Glutamatergic neuron (in vitro differentiated cells): ENCODE measurements at regions not wholly inside any gene's neighbourhood (a gene's known extent, or its start where the extent isn't known, plus 50 kb on each side); places are given as distances from the start of the nearest gene placed in this dataset.

ENCODE experiments used
- DNase-seq: peaks from one replicate; pipeline ENCODE4 v3.0.0; 2022
- H3K27ac Mint-ChIP-seq: one replicate; pipeline ENCODE4 v1.8.0; 2020; ENCODE audit warnings: mild to moderate bottlenecking, mixed read lengths, inconsistent platforms; ENCODE audit not compliant: unreplicated experiment
- H3K27me3 Mint-ChIP-seq: one replicate; pipeline ENCODE4 v1.8.0; 2020; ENCODE audit warnings: mild to moderate bottlenecking, moderate library complexity, mixed read lengths, inconsistent platforms; ENCODE audit not compliant: unreplicated experiment
- H3K36me3 Mint-ChIP-seq: one replicate; pipeline ENCODE4 v1.8.0; 2020; ENCODE audit warnings: mild to moderate bottlenecking, mixed read lengths, inconsistent platforms; ENCODE audit not compliant: unreplicated experiment
- H3K4me1 Mint-ChIP-seq: one replicate; pipeline ENCODE4 v1.8.0; 2020; ENCODE audit warnings: mild to moderate bottlenecking, low read depth, mixed read lengths, inconsistent platforms; ENCODE audit not compliant: unreplicated experiment
- H3K4me3 Mint-ChIP-seq: one replicate; pipeline ENCODE4 v1.8.0; 2020; ENCODE audit warnings: mild to moderate bottlenecking, mixed read lengths, inconsistent platforms; ENCODE audit not compliant: unreplicated experiment
- H3K9me3 Mint-ChIP-seq: one replicate; pipeline ENCODE4 v1.8.0; 2020; ENCODE audit warnings: mild to moderate bottlenecking, moderate library complexity, mixed read lengths, inconsistent platforms; ENCODE audit not compliant: unreplicated experiment
- CTCF ChIP-seq: fragments of 200-600 bp; sonication (generic); IDR thresholded peaks from one replicate; pipeline ENCODE4 v1.5.0; 2021; ENCODE audit not compliant: partially characterized antibody, unreplicated experiment

- H3K27ac Mint-ChIP-seq, result no peak overlapping the region
- no peaks in the 10 kb centered on the region for H3K9me3 Mint-ChIP-seq
- no peaks in the 10 kb centered on the region for H3K27me3 Mint-ChIP-seq
- no peaks in the 10 kb centered on the region for H3K4me1 Mint-ChIP-seq
- no peak for TF ChIP-seq CTCF
- DNase-seq, result no peak
- no peaks in the 10 kb centered on the region for H3K36me3 Mint-ChIP-seq
- H3K4me3 Mint-ChIP-seq, result no peak overlapping the region
These were observed 1674.1 kb downstream of the PCDH7 start for GRCh38 chr4:32394255-32394654.

GRCh38 chr4:32396507-32397070, 1676.4 kb downstream of the PCDH7 start:
- Mint-ChIP-seq H3K27ac (no peak overlapping the region), H3K9me3 (no peaks in the 10 kb centered on the region), H3K36me3 (no peaks in the 10 kb centered on the region), H3K4me3 (no peak overlapping the region), H3K27me3 (no peaks in the 10 kb centered on the region), H3K4me1 (no peaks in the 10 kb centered on the region)
- no peak for TF ChIP-seq CTCF
- DNase-seq, result no peak

GRCh38 chr4:32400870-32401269, 1680.7 kb downstream of the PCDH7 start:
- TF ChIP-seq CTCF, result no peak
- Mint-ChIP-seq H3K9me3 (no peaks in the 10 kb centered on the region), H3K27ac (no peak overlapping the region), H3K4me3 (no peak overlapping the region), H3K36me3 (no peaks in the 10 kb centered on the region), H3K4me1 (no peaks in the 10 kb centered on the region), H3K27me3 (no peaks in the 10 kb centered on the region)
- DNase-seq, result no peak

GRCh38 chr4:32417113-32417704, 1697.0 kb downstream of the PCDH7 start:
- no peaks in the 10 kb centered on the region for H3K27me3 Mint-ChIP-seq
- peaks cover 3% of the 10 kb centered on the region for H3K36me3 Mint-ChIP-seq
- TF ChIP-seq CTCF, result peak; percentile 35
- H3K4me1 Mint-ChIP-seq, result no peaks in the 10 kb centered on the region
- no peak overlapping the region for H3K27ac Mint-ChIP-seq
- H3K4me3 Mint-ChIP-seq, result no peak overlapping the region
- peaks cover 2% of the 10 kb centered on the region for H3K9me3 Mint-ChIP-seq
- DNase-seq, result no peak

GRCh38 chr4:32423267-32423666, 1703.1 kb downstream of the PCDH7 start:
- H3K9me3 Mint-ChIP-seq, result peaks cover 4% of the 10 kb centered on the region
- H3K27ac Mint-ChIP-seq, result no peak overlapping the region
- H3K36me3 Mint-ChIP-seq, result peaks cover 12% of the 10 kb centered on the region
- no peaks in the 10 kb centered on the region for H3K27me3 Mint-ChIP-seq
- no peak for DNase-seq
- no peak overlapping the region for H3K4me3 Mint-ChIP-seq
- H3K4me1 Mint-ChIP-seq, result no peaks in the 10 kb centered on the region
- no peak for TF ChIP-seq CTCF
